PC-3 (cell line): ENCODE measurements at regions not wholly inside any gene's neighbourhood (a gene's known extent, or its start where the extent isn't known, plus 50 kb on each side); places are given as distances from the start of the nearest gene placed in this dataset.

Experiments used
- ATAC-seq: fragments of 200-7000 bp; cut with Tn5 transposase; 2 replicates; pipeline ENCODE4 v1.9.1; 2020; ENCODE audit warnings: mild to moderate bottlenecking, moderate library complexity
- BruUV-seq: library from RNA; stranded (reverse); fragments of 400-500 nt; replicated peaks from 2 replicates; lab custom pipeline; 2021; lab: Mats Ljungman, UMichigan
- CTCF ChIA-PET: fragments of 300-600 bp; sonication (Branson Sonifier 250); formaldehyde crosslinking; loops from one replicate; lab custom pipeline; 2022; ENCODE audit warnings: antibody characterized with exemption; lab: Charles Lee
- POLR2A ChIA-PET: fragments of 300-600 bp; sonication (Branson Sonifier 250); formaldehyde crosslinking; loops from one replicate; lab custom pipeline; 2022; ENCODE audit warnings: antibody characterized with exemption; ENCODE audit not compliant: unreplicated experiment; lab: Charles Lee
- DNase-seq: peaks from one replicate; pipeline ENCODE4 v3.0.0-alpha.2; 2015
- H2AFZ ChIP-seq: fragments of 300-600 bp; sonication (generic); 2 replicates; pipeline ENCODE4 v1.6.0; 2016; ENCODE audit warnings: antibody characterized with exemption, low read length
- H3F3A ChIP-seq: fragments of 300-600 bp; sonication (generic); one replicate; pipeline ENCODE4 v1.6.0; 2017; ENCODE audit warnings: antibody characterized with exemption, low read length, control low read depth, mild to moderate bottlenecking; ENCODE audit not compliant: unreplicated experiment
- H3K27ac ChIP-seq: fragments of 300-600 bp; sonication (generic); 2 replicates; pipeline ENCODE4 v1.5.1; 2016; ENCODE audit warnings: mild to moderate bottlenecking, low read length
- H3K27me3 ChIP-seq: fragments of 300-600 bp; sonication (generic); 2 replicates; pipeline ENCODE4 v1.6.1; 2016; ENCODE audit warnings: low read length, mixed read lengths
- H3K36me3 ChIP-seq: fragments of 300-600 bp; sonication (generic); 2 replicates; pipeline ENCODE4 v1.6.1; 2016; ENCODE audit warnings: low read depth, mixed run types, low read length, mixed read lengths
- H3K4me1 ChIP-seq: fragments of 300-600 bp; sonication (generic); 2 replicates; pipeline ENCODE4 v1.5.1; 2016; ENCODE audit warnings: low read length; ENCODE audit not compliant: insufficient read depth
- H3K4me2 ChIP-seq: fragments of 300-600 bp; sonication (generic); 2 replicates; pipeline ENCODE4 v1.6.0; 2016; ENCODE audit warnings: low read length
- H3K4me3 ChIP-seq: fragments of 300-600 bp; sonication (generic); 2 replicates; pipeline ENCODE4 v1.5.1; 2016; ENCODE audit warnings: mild to moderate bottlenecking, low read length, mixed read lengths
- H3K79me2 ChIP-seq: fragments of 300-600 bp; sonication (generic); 2 replicates; pipeline ENCODE4 v1.6.1; 2017; ENCODE audit warnings: low read length, mixed read lengths
- H3K9ac ChIP-seq: fragments of 300-600 bp; sonication (generic); 2 replicates; pipeline ENCODE4 v1.6.0; 2016; ENCODE audit warnings: mild to moderate bottlenecking, low read length
- H3K9me2 ChIP-seq: fragments of 300-600 bp; sonication (generic); replicated peaks from 2 replicates; pipeline ENCODE4 v1.6.1; 2016; ENCODE audit warnings: mixed run types, low read length, mixed read lengths
- H3K9me3 ChIP-seq: fragments of 300-600 bp; sonication (generic); 2 replicates; pipeline ENCODE4 v1.6.1; 2016; ENCODE audit warnings: low read length, mixed read lengths
- H4K20me1 ChIP-seq: fragments of 300-600 bp; sonication (generic); 2 replicates; pipeline ENCODE4 v1.6.1; 2016; ENCODE audit warnings: low read length, mixed read lengths
- EZH2 ChIP-seq: fragments of 300-600 bp; sonication (generic); IDR thresholded peaks from one replicate; pipeline ENCODE4 v1.6.1; 2017; ENCODE audit warnings: antibody characterized with exemption, mild to moderate bottlenecking, low read length; ENCODE audit not compliant: unreplicated experiment
- EZH2phosphoT487 ChIP-seq: fragments of 300-600 bp; sonication (generic); IDR thresholded peaks from 2 replicates; pipeline ENCODE4 v1.6.1; 2018; ENCODE audit warnings: mild to moderate bottlenecking, antibody characterized with exemption, low read length, borderline replicate concordance
- intact Hi-C: fragments of 100-400 bp; cut with micrococcal nuclease; formaldehyde crosslinking; loops from 2 replicates; pipeline ENCODE4 v1.9.0; 2023
- TF ChIP-seq, protein P1 (sequence below): fragments of 300-600 bp; sonication (generic); conservative IDR thresholded peaks from 2 replicates; pipeline ENCODE4 v1.5.1; 2017; ENCODE audit warnings: antibody characterized with exemption, low read depth, mild to moderate bottlenecking, low read length

DNA sequence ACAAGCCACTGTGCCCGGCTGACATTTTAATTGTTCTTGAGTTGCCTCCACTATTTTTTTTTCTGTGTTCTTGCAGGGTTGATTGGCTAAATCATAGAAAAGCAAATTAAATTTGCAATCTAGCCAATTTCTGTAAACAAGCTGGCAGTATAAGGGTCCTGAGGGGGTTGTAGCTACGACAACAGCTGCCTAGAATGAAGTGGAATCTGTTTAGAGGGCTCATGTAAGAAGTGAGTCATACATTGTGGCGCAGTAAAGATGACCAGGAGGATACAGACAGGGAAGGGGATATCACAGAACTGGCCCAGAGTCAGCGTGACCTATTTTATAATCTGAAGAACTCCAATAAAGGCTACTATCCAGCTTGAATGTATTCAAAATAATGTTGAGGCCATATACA lies 82.2 kb upstream of the TLE1 start:
- intact Hi-C loops, result no loop called here

DNA sequence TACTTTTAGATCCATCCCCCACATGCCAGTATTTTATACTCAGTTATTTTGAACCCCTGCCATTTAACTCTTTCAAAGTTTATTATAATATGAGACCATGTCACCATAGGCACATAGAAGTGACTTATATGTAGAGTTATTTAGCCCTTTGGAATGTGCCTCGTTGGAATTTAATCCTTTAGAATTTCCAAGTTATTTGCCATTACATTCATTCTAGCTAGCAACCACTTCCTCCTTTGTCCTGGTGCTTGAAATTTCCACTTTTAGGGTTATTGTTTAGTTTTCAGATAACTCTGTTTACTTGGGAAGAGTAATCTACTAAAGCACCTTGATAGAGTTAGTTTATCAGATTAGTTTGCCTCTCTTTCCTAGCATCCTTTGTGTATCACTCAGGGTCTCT lies 82.8 kb upstream of the TLE1 start:
- peaks cover 13% of the 10 kb centered on the region for H3K4me1 ChIP-seq
- intact Hi-C loops, result no loop called here
- no peaks in the 10 kb centered on the region for H3K36me3 ChIP-seq
- no peak overlapping the region for H3K4me3 ChIP-seq
- CTCF ChIA-PET, result no interaction called here
- H3K4me2 ChIP-seq, result peak overlapping the region; percentile 40; the same call in 1 of the 2 replicates
- TF ChIP-seq EZH2phosphoT487 (no peak), EZH2 (no peak)
- TF ChIP-seq, protein P1, sequence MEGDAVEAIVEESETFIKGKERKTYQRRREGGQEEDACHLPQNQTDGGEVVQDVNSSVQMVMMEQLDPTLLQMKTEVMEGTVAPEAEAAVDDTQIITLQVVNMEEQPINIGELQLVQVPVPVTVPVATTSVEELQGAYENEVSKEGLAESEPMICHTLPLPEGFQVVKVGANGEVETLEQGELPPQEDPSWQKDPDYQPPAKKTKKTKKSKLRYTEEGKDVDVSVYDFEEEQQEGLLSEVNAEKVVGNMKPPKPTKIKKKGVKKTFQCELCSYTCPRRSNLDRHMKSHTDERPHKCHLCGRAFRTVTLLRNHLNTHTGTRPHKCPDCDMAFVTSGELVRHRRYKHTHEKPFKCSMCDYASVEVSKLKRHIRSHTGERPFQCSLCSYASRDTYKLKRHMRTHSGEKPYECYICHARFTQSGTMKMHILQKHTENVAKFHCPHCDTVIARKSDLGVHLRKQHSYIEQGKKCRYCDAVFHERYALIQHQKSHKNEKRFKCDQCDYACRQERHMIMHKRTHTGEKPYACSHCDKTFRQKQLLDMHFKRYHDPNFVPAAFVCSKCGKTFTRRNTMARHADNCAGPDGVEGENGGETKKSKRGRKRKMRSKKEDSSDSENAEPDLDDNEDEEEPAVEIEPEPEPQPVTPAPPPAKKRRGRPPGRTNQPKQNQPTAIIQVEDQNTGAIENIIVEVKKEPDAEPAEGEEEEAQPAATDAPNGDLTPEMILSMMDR, result no peak
- peak; percentile 60 for DNase-seq
- H3K9me3 ChIP-seq, result no peaks in the 10 kb centered on the region
- no peak overlapping the region; the same call in 1 of the 2 replicates for H3K9ac ChIP-seq
- ATAC-seq, result peak; percentile 32; the same call in 1 of the 2 replicates
- peak overlapping the region; percentile 12; the same call in 1 of the 2 replicates for H3K27ac ChIP-seq
- no TSS peak for BruUV-seq
- H2AFZ ChIP-seq, result no peak overlapping the region
- no peaks in the 10 kb centered on the region for H3K79me2 ChIP-seq
- H3K27me3 ChIP-seq, result no peaks in the 10 kb centered on the region
- no peaks in the 10 kb centered on the region for H3F3A ChIP-seq
- no peaks in the 10 kb centered on the region for H3K9me2 ChIP-seq
- POLR2A ChIA-PET, result no interaction called here
- H4K20me1 ChIP-seq, result no peaks in the 10 kb centered on the region

More for the DNA sequence above, 82.2 kb upstream of the TLE1 start:
- H3K27me3 ChIP-seq, result no peaks in the 10 kb centered on the region
- no peak overlapping the region for H2AFZ ChIP-seq
- H3K4me2 ChIP-seq, result peak overlapping the region; percentile 40; the same call in 1 of the 2 replicates
- no TSS peak for BruUV-seq
- H3K9me2 ChIP-seq, result no peaks in the 10 kb centered on the region
- ChIA-PET POLR2A (no interaction called here), CTCF (no interaction called here)
- peaks cover 13% of the 10 kb centered on the region for H3K4me1 ChIP-seq
- H3K36me3 ChIP-seq, result no peaks in the 10 kb centered on the region
- no peaks in the 10 kb centered on the region for H3K9me3 ChIP-seq
- TF ChIP-seq EZH2phosphoT487, result no peak
- no peak for TF ChIP-seq EZH2
- TF ChIP-seq, protein P1, result no peak
- ATAC-seq (peak; percentile 97), DNase-seq (peak; percentile 72)
- H3K79me2 ChIP-seq, result no peaks in the 10 kb centered on the region
- no peak overlapping the region for H3K9ac ChIP-seq
- H4K20me1 ChIP-seq, result no peaks in the 10 kb centered on the region
- no peak overlapping the region for H3K4me3 ChIP-seq
- no peaks in the 10 kb centered on the region for H3F3A ChIP-seq
- 0 out of 2 replicates have a peak overlapping the region, but pooled peaks have one; percentile 12 for H3K27ac ChIP-seq

DNA sequence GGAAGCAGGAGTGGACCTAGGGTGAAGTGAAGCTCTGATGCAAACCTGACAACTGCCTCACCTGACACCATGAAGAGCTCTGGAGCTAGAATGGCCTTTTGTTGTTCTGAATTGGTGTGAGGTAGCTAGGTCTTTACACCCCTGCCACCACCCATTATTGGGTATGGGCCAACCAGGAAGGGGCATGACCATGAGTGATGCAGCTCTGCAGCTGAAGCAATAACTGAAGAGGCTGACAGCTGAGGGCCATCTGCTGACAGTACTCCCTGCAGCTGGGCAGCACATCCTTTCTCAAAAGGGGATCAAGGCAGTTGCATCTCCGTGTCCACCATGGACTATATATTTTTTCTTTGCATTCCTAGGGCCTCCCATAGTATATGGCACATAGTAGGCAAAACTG lies 87.0 kb upstream of the TLE1 start:
- intact Hi-C loops, result no loop called here
- H3K4me3 ChIP-seq, result no peak overlapping the region
- BruUV-seq, result no TSS peak
- H3K79me2 ChIP-seq, result no peaks in the 10 kb centered on the region
- no peaks in the 10 kb centered on the region for H3K9me3 ChIP-seq
- CTCF ChIA-PET, result no interaction called here
- DNase-seq (no peak), ATAC-seq (no peak)
- no peaks in the 10 kb centered on the region for H3F3A ChIP-seq
- no peak overlapping the region for H2AFZ ChIP-seq
- H3K9ac ChIP-seq, result no peak overlapping the region
- H3K27me3 ChIP-seq, result no peaks in the 10 kb centered on the region
- no peaks in the 10 kb centered on the region for H3K9me2 ChIP-seq
- no peaks in the 10 kb centered on the region for H3K36me3 ChIP-seq
- TF ChIP-seq, protein P1, result no peak
- TF ChIP-seq EZH2, result no peak
- no peak for TF ChIP-seq EZH2phosphoT487
- POLR2A ChIA-PET, result no interaction called here
- H3K4me1 ChIP-seq, result peaks cover 9% of the 10 kb centered on the region
- H4K20me1 ChIP-seq, result no peaks in the 10 kb centered on the region
- no peak overlapping the region for H3K4me2 ChIP-seq
- no peak overlapping the region for H3K27ac ChIP-seq
